Tibial artery (tissue), 4 donors: ENCODE measurements at regions not wholly inside any gene's neighbourhood (a gene's known extent, or its start where the extent isn't known, plus 50 kb on each side); places are given as distances from the start of the nearest gene placed in this dataset.
A peak's percentile ranks its signal among the peaks of the same experiment; 100 is the strongest.

Experiments used
- DNase-seq, 2 donors: peaks; one replicate each; pipeline ENCODE4 v3.0.0-alpha.2; 2019
- H3K27ac ChIP-seq, 2 donors: fragments of 200-600 bp; sonication (generic) in 1 of 2; 1 replicate in 1 of 2; 2 replicates in 1 of 2; pipeline ENCODE4 v1.5.1; 2018 to 2019; ENCODE audit warnings: mild to moderate bottlenecking in 1 of 2
- H3K27me3 ChIP-seq, 2 donors: fragments of 200-600 bp; sonication (generic) in 1 of 2; one replicate each; pipeline versions ENCODE4 v1.5.1 to v1.6.0; 2016 to 2019
- H3K36me3 ChIP-seq, 3 donors: fragments of 200-600 bp; sonication (generic) in 2 of 3; one replicate each; pipeline ENCODE4 v1.5.1; 2016 to 2019; ENCODE audit warnings: mild to moderate bottlenecking in 2 of 3
- H3K4me1 ChIP-seq, 4 donors: fragments of 200-600 bp; sonication (generic) in 2 of 4; 1 replicate in 3 of 4; 2 replicates in 1 of 4; pipeline ENCODE4 v1.5.1; 2016 to 2019
- H3K4me3 ChIP-seq, 2 donors: fragments of 200-600 bp; sonication (generic) in 1 of 2; 1 replicate in 1 of 2; 2 replicates in 1 of 2; pipeline ENCODE4 v1.5.1; 2018 to 2019; ENCODE audit warnings: mild to moderate bottlenecking in 2 of 2
- H3K9me3 ChIP-seq, 3 donors: fragments of 200-600 bp; sonication (generic) in 1 of 3; one replicate each; pipeline ENCODE4 v1.5.1; 2016 to 2019
- CTCF ChIP-seq, 2 experiments: fragments of 200-600 bp in 1 of 2; fragments of 450-650 bp in 1 of 2; IDR thresholded peaks; one replicate each; pipeline ENCODE4 v1.5.1; 2017 to 2019; ENCODE audit warnings: antibody characterized with exemption in 2 of 2, mild to moderate bottlenecking in 1 of 2, moderate library complexity in 1 of 2
- intact Hi-C: fragments of 100-400 bp; cut with DNase I; formaldehyde crosslinking; loops from one replicate; pipeline ENCODE4 v1.15.0; 2023; ENCODE audit warnings: low total_unique reads

- Histone ChIP-seq H3K27ac (no peak overlapping the region), H3K9me3 (peaks cover 0 to 16% (median 0%) of the 10 kb centered on the region in 3 donors), H3K4me1 (no peaks in the 10 kb centered on the region), H3K36me3 (no peaks in the 10 kb centered on the region), H3K4me3 (no peak overlapping the region), H3K27me3 (peaks cover 0 to 12% of the 10 kb centered on the region in 2 donors)
- intact Hi-C loops = no loop called here
- no peak for DNase-seq
- TF ChIP-seq CTCF (IDR thresholded peaks at IDR 0.05) = no peak
These were observed 261.5 kb downstream of the RRAGC start for GRCh38 chr1:38598118-38598517.

- Histone ChIP-seq H3K9me3 (peaks cover 0 to 9% (median 5%) of the 10 kb centered on the region in 3 donors), H3K4me3 (no peak overlapping the region), H3K27me3 (peaks cover 0 to 26% of the 10 kb centered on the region in 2 donors), H3K27ac (no peak overlapping the region), H3K4me1 (no peaks in the 10 kb centered on the region), H3K36me3 (no peaks in the 10 kb centered on the region)
- no peak for TF ChIP-seq CTCF (IDR thresholded peaks at IDR 0.05)
- DNase-seq = no peak
- intact Hi-C loops = no loop called here
These were observed 270.5 kb downstream of the RRAGC start for GRCh38 chr1:38589036-38589435.

GRCh38 chr1:38587766-38588165 is 271.8 kb downstream of the RRAGC start:
- TF ChIP-seq CTCF (IDR thresholded peaks at IDR 0.05) = no peak
- Histone ChIP-seq H3K36me3 (no peaks in the 10 kb centered on the region), H3K27me3 (peaks cover 0 to 31% of the 10 kb centered on the region in 2 donors), H3K4me1 (no peaks in the 10 kb centered on the region), H3K27ac (no peak overlapping the region), H3K9me3 (peaks cover 0 to 5% (median 0%) of the 10 kb centered on the region in 3 donors), H3K4me3 (no peak overlapping the region)
- no peak for DNase-seq
- intact Hi-C loops = no loop called here

GRCh38 chr1:38586993-38587646 is 272.5 kb downstream of the RRAGC start:
- Histone ChIP-seq H3K36me3 (no peaks in the 10 kb centered on the region), H3K27me3 (peaks cover 0 to 37% of the 10 kb centered on the region in 2 donors), H3K4me1 (no peaks in the 10 kb centered on the region), H3K9me3 (peaks cover 0 to 5% (median 0%) of the 10 kb centered on the region in 3 donors), H3K27ac (no peak overlapping the region), H3K4me3 (no peak overlapping the region)
- no peak for DNase-seq
- intact Hi-C loops = no loop called here
- peak; percentile 33 to 46 for TF ChIP-seq CTCF (IDR thresholded peaks at IDR 0.05)

GRCh38 chr1:38585971-38586370 is 273.6 kb downstream of the RRAGC start:
- H3K4me3 ChIP-seq = no peak overlapping the region
- no peaks in the 10 kb centered on the region for H3K4me1 ChIP-seq
- no peak overlapping the region for H3K27ac ChIP-seq
- no peaks in the 10 kb centered on the region for H3K9me3 ChIP-seq
- H3K36me3 ChIP-seq = no peaks in the 10 kb centered on the region
- no peak for DNase-seq
- TF ChIP-seq CTCF (IDR thresholded peaks at IDR 0.05) = no peak
- intact Hi-C loops = no loop called here
- H3K27me3 ChIP-seq = peaks cover 0 to 44% of the 10 kb centered on the region in 2 donors
